Pancreas (tissue), 10 donors: ENCODE measurements at regions not wholly inside any gene's neighbourhood (a gene's known extent, or its start where the extent isn't known, plus 50 kb on each side); places are given as distances from the start of the nearest gene placed in this dataset.
"Not testable (repeated sequence)": the region's sequence is repeated elsewhere in the genome, so short reads cannot be mapped to it uniquely, and the experiment has no call there.

Source experiments
- ATAC-seq, 4 donors: fragments of 200-7000 bp; cut with Tn5 transposase; one replicate each; pipeline versions ENCODE4 v1.8.0 to v1.9.1; 2020; ENCODE audit warnings: mild to moderate bottlenecking in 4 of 4, moderate library complexity in 4 of 4
- DNase-seq, 6 donors: peaks; one replicate each; pipeline ENCODE4 v3.0.0-alpha.2; 2020
- FAIRE-seq: peaks from 2 replicates; lab custom pipeline; 2012; peaks lifted over from hg19 to GRCh38; lab: Jason Lieb, UNC
- H3K27ac ChIP-seq, 4 donors: fragments of 200-600 bp; sonication (generic); 1 replicate in 3 of 4; 2 replicates in 1 of 4; pipeline versions ENCODE4 v1.5.0 to v1.8.0; 2020
- H3K27me3 ChIP-seq, 4 donors: fragments of 200-600 bp; one replicate each; pipeline ENCODE4 v1.8.0; 2021
- H3K36me3 ChIP-seq, 3 donors: fragments of 200-600 bp; sonication (generic) in 1 of 3; one replicate each; pipeline versions ENCODE4 v1.5.0 to v1.8.0; 2020 to 2021
- H3K4me1 ChIP-seq, 3 donors: fragments of 200-600 bp; one replicate each; pipeline ENCODE4 v1.8.0; 2021
- H3K4me3 ChIP-seq, 4 donors: fragments of 200-600 bp; sonication (generic) in 2 of 4; one replicate each; pipeline versions ENCODE4 v1.5.0 to v1.8.0; 2020 to 2021
- H3K9me3 ChIP-seq, 4 donors: fragments of 200-600 bp; one replicate each; pipeline ENCODE4 v1.8.0; 2021
- CTCF ChIP-seq, 4 donors: fragments of 200-600 bp; sonication (generic) in 3 of 4; IDR thresholded peaks; one replicate each; pipeline versions ENCODE4 v1.5.0 to v1.8.0; 2021; ENCODE audit warnings: antibody characterized with exemption in 4 of 4
- WGBS, 2 donors: extraction: QIAGEN DNeasy Blood & Tissue Kit; methylation state at CpG; one replicate each; pipeline ENCODE4 v1.1.7; 2013; 5-methylcytosine and 5-hydroxymethylcytosine counted together
- intact Hi-C, 3 donors: fragments of 100-400 bp; cut with DNase I; formaldehyde crosslinking; loops; one replicate each; pipeline versions ENCODE4 v1.11.1 to v1.14.2; 2022
- donor health status: healthy with polysubstance abuse.
- donor health status: DM: no; HTN: no; CAD: no; lungs with moderate emphysema.
- donor health status: DM: no; HTN: no; CAD: no.
- donor health status: control.
- donor health status: control.
- donor health status: Bipolar disorder and iron deficiency.
- donor health status: DM: yes; HTN: yes; CAD: no.
- donor health status: DM: no; HTN: no; CAD: no.
- donor health status: DM: no; HTN: no; CAD: no.
- donor health status: DM: yes; HTN: yes; CAD: no.

DNA sequence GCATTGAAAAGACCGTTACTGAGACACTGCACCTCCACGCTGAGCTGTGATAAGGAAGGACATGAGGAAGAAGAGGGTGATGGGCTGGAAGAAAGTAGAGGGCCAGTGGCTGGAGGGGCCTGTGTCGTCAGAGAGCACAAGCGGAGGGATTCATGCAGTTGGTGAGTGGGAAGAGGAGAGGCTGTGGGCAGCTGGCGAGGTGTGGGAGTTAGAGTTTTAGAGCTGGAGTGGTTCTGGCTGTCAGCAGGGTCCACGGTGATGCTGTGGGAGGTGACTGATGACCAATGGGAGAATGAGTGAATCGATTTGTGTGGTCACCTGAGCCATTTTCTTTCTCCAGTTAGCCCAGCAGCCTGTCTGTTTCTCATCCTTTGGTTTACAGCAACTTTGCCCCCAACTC lies 66.2 kb upstream of the SLC2A1 start:
- TF ChIP-seq CTCF (IDR thresholded peaks at IDR 0.05), result no peak
- intact Hi-C loops, result no loop called here
- DNase-seq, result no peak
- ATAC-seq, result no peak
- Histone ChIP-seq H3K9me3 (no peaks in the 10 kb centered on the region), H3K36me3 (no peaks in the 10 kb centered on the region), H3K4me3 (no peak overlapping the region), H3K27me3 (no peaks in the 10 kb centered on the region), H3K27ac (no peak overlapping the region), H3K4me1 (no peaks in the 10 kb centered on the region)
- no peak for FAIRE-seq
- WGBS, 2 donors, result 63 to 71% methylated on average over 7 of the region's 7 CpGs

DNA sequence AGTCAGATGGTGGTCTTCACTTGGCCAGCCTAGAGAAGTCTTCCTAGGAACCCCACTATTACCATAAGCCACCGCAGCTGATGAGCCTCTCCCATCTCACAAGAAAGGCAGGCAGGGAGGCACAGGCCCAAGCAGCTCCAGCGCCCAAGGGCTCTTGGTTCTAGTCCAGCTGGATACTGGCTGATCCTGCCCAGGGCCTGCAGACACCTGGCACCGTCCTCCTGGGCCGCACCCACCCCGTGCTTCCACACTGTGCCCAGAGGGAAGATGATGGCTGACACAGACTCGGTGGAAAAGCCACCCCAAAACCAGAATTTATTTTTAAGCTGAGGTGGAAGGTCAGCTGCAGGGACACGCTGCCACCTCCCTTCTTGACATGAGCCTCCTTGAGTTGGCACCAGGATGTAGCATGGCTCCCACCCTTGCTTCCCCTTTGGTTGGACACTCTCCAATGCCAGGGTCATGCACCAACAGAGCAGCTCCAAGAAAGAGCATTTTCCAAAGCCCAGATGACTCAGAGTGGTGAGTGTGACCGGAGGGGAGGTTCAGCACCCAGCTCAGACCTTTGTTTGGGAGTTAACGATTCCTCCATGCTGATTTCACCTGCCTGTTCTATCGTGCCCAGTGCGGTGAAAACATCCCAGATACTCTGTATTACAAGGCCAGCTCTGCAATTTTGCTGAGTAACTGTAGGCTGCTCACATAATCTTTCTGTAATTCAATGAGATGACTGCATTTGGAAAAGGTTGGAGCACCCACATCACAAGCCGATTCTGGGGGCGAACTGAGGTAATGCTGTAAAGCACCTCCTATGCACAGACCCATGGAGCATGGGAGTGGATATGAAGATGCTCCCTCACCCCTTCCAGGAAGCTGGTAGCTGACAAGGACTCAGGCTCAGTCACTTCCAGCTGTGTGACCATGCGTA lies 63.1 kb upstream of the SLC2A1 start:
- Histone ChIP-seq H3K4me3 (no peak overlapping the region), H3K36me3 (no peaks in the 10 kb centered on the region), H3K4me1 (no peaks in the 10 kb centered on the region), H3K27me3 (no peaks in the 10 kb centered on the region), H3K27ac (no peak overlapping the region), H3K9me3 (no peaks in the 10 kb centered on the region)
- 83 to 90% methylated on average over 14 of the region's 14 CpGs for WGBS, 2 donors
- no peak for TF ChIP-seq CTCF (IDR thresholded peaks at IDR 0.05)
- intact Hi-C loops, result no loop called here
- FAIRE-seq, result no peak
- peak in 1 of 4 donors; percentile 60 for ATAC-seq
- no peak for DNase-seq

- H3K9me3 ChIP-seq, result no peaks in the 10 kb centered on the region
- 90 to 95% methylated on average over 3 of the region's 3 CpGs for WGBS, 2 donors
- DNase-seq, result no peak
- no peak overlapping the region for H3K27ac ChIP-seq
- no peak for FAIRE-seq
- H3K36me3 ChIP-seq, result no peaks in the 10 kb centered on the region
- no peaks in the 10 kb centered on the region for H3K27me3 ChIP-seq
- ATAC-seq, result no peak
- no peak for TF ChIP-seq CTCF (IDR thresholded peaks at IDR 0.05)
- H3K4me1 ChIP-seq, result no peaks in the 10 kb centered on the region
- H3K4me3 ChIP-seq, result no peak overlapping the region
- intact Hi-C loops, result no loop called here
Observed at GRCh38 chr1:43019226-43019625, 60.6 kb upstream of the SLC2A1 start.

DNA sequence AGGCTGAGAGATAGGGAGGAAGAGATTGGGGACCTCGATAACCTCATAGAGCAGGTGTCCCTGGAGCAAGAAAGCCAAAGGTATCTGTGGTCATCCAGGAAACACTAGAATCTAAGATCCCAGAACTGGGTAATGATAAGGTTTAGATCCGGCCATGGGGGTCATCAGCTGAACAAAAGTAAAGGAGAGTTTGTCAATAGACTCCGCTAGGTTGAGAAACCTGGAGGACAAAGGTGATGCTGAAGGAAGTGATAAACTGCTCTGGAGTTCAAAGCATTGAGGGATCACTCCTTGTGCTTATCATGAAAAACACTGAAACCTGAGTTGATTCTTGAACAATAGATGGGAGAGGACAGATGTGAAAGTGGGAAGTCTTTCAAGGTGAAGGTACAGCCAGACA lies 59.5 kb upstream of the SLC2A1 start:
- Histone ChIP-seq H3K27ac (no peak overlapping the region), H3K27me3 (no peaks in the 10 kb centered on the region), H3K36me3 (no peaks in the 10 kb centered on the region), H3K4me1 (no peaks in the 10 kb centered on the region), H3K9me3 (no peaks in the 10 kb centered on the region), H3K4me3 (no peak overlapping the region)
- WGBS, 2 donors, result 82 to 86% methylated on average over 3 of the region's 3 CpGs
- intact Hi-C loops, result no loop called here
- TF ChIP-seq CTCF (IDR thresholded peaks at IDR 0.05), result no peak
- ATAC-seq (no peak), FAIRE-seq (no peak), DNase-seq (no peak)

DNA sequence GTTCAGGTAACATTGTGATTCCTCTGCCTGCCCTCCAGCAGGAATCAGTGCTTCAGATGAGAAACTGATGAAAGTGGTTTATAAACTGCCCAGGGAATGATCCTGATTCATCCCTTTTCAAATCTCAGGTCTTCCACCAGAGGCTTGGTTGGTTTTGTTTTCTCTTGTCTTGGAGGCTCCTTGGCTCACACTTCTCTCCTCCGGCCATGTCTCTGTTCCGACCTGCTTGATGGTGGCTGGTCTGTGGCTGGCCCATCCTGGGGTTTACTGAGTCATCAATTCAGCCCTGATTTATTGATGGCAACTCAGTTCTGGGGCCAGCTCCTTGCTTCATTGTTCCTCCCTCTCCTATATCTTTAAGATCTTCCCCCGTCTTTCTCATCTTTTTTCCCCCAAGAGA lies 56.6 kb upstream of the SLC2A1 start:
- no peak for TF ChIP-seq CTCF (IDR thresholded peaks at IDR 0.05)
- FAIRE-seq, result no peak
- Histone ChIP-seq H3K27ac (no peak overlapping the region), H3K36me3 (no peaks in the 10 kb centered on the region), H3K4me3 (no peak overlapping the region), H3K27me3 (no peaks in the 10 kb centered on the region), H3K9me3 (no peaks in the 10 kb centered on the region), H3K4me1 (no peaks in the 10 kb centered on the region)
- intact Hi-C loops, result no loop called here
- DNase-seq, result peak in 1 of 6 donors; percentile 8
- WGBS, 2 donors, result 91 to 97% methylated on average over 3 of the region's 3 CpGs
- no peak for ATAC-seq

- H3K36me3 ChIP-seq, H3K4me1 ChIP-seq, FAIRE-seq, intact Hi-C loops, ATAC-seq, H3K9me3 ChIP-seq, H3K27ac ChIP-seq, H3K4me3 ChIP-seq, H3K27me3 ChIP-seq: not testable (repeated sequence)
- DNase-seq, result peak in 1 of 6 donors; percentile 5
- WGBS, 2 donors, result 90 to 95% methylated on average over 10 of the region's 10 CpGs
Observed at GRCh38 chr1:43014579-43014978, 55.9 kb upstream of the SLC2A1 start.
